HL-60 (cell line): ENCODE measurements at regions not wholly inside any gene's neighbourhood (a gene's known extent, or its start where the extent isn't known, plus 50 kb on each side); places are given as distances from the start of the nearest gene placed in this dataset.

Experiments
- CTCF ChIP-seq: IDR thresholded peaks from one replicate; pipeline ENCODE4 v1.5.1; 2011; ENCODE audit warnings: low read length, control low read depth, inconsistent platforms; ENCODE audit not compliant: insufficient read depth
- GABPA ChIP-seq: IDR thresholded peaks from 2 replicates; pipeline ENCODE4 v1.6.1; 2012; ENCODE audit warnings: low read depth
- POLR2AphosphoS5 ChIP-seq: IDR thresholded peaks from 2 replicates; pipeline ENCODE4 v1.6.1; 2012; ENCODE audit warnings: low read depth
- REST ChIP-seq: IDR thresholded peaks from 2 replicates; pipeline ENCODE4 v1.6.1; 2012; ENCODE audit warnings: low read depth; ENCODE audit not compliant: insufficient replicate concordance
- SPI1 ChIP-seq: IDR thresholded peaks from 2 replicates; pipeline ENCODE4 v1.6.1; 2012; ENCODE audit warnings: low read depth, mild to moderate bottlenecking, borderline replicate concordance

- no peak for TF ChIP-seq CTCF
- TF ChIP-seq POLR2AphosphoS5, result no peak
- no peak for TF ChIP-seq REST
- TF ChIP-seq GABPA, result no peak
- no peak for TF ChIP-seq SPI1
Measured at GRCh38 chr13:86864376-86864775, 806.8 kb upstream of the SLITRK5 start.
